DND-41 (cell line): ENCODE measurements at regions not wholly inside any gene's neighbourhood (a gene's known extent, or its start where the extent isn't known, plus 50 kb on each side); places are given as distances from the start of the nearest gene placed in this dataset.

Experiments
- EZH2 ChIP-seq: IDR thresholded peaks from 3 replicates; pipeline ENCODE4 v1.6.1; 2012; ENCODE audit warnings: borderline replicate concordance, low read depth, mild to moderate bottlenecking, moderate library complexity, low read length, inconsistent platforms; ENCODE audit not compliant: severe bottlenecking
- TF ChIP-seq, protein P1 (sequence below): IDR thresholded peaks from 2 replicates; pipeline ENCODE4 v1.5.1; 2012; ENCODE audit warnings: borderline replicate concordance, low read length, moderate library complexity, mild to moderate bottlenecking; ENCODE audit not compliant: poor library complexity, severe bottlenecking; ENCODE audit errors: extremely low read depth

DNA sequence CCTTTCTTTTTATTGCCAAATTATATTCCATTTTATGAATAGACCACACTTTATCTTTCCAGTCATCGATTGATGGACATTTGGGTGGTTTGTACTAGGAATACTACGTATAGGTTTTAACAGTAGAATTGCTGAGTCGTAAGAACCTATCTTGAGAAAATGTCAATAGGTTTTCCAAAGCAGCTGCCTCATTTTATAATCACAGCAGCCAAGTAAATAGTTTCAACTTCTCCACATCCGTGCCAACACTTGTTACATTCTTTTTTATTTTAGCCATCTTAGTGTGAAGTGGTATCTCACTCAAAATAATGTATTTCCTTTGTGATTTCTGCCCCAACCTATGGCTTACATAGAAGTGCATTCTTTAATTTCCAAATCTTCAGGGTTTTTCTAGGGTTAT lies 479.2 kb downstream of the CDH26 start:
- TF ChIP-seq, protein P1, sequence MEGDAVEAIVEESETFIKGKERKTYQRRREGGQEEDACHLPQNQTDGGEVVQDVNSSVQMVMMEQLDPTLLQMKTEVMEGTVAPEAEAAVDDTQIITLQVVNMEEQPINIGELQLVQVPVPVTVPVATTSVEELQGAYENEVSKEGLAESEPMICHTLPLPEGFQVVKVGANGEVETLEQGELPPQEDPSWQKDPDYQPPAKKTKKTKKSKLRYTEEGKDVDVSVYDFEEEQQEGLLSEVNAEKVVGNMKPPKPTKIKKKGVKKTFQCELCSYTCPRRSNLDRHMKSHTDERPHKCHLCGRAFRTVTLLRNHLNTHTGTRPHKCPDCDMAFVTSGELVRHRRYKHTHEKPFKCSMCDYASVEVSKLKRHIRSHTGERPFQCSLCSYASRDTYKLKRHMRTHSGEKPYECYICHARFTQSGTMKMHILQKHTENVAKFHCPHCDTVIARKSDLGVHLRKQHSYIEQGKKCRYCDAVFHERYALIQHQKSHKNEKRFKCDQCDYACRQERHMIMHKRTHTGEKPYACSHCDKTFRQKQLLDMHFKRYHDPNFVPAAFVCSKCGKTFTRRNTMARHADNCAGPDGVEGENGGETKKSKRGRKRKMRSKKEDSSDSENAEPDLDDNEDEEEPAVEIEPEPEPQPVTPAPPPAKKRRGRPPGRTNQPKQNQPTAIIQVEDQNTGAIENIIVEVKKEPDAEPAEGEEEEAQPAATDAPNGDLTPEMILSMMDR: no peak
- no peak for TF ChIP-seq EZH2
